Hippocampal formation (tissue), 2 donors: ENCODE measurements at regions not wholly inside any gene's neighbourhood (a gene's known extent, or its start where the extent isn't known, plus 50 kb on each side); places are given as distances from the start of the nearest gene placed in this dataset.
A peak's percentile ranks its signal among the peaks of the same experiment; 100 is the strongest.
"Not testable (repeated sequence)": the region's sequence is repeated elsewhere in the genome, so short reads cannot be mapped to it uniquely, and the experiment has no call there.

Experiments used
- DNase-seq, 2 donors: peaks; one replicate each; lab custom pipeline; 2025; lab: John Stamatoyannopoulos, UW

DNA sequence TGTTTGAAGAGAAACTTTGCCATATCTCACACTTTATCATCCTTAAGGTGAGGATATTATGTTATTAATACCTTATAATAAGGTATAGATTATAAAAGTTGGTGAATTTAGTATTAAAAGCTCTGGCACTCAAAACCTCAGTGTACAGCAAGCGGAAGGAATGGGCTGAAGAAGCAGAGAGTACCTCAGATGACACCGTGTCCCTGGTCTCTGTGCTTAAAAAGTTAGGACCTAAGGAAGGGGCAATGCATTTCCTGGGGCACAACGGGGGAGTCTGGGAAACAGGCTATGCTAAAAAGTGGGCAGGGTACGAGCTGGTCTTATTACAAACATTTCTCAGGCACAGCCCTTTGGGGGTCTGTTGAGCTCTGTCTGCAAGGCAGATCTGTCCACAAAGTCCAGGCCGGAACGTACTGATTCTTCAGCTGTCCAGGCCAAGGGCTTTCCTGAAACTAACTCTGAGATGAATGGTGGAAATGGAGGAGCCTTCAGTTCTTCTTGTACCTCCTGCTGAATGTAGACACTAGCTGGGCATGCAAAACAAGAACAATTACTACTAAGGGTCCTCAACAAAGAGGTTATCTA is 202.7 kb downstream of the POM121L12 start:
- DNase-seq = no peak

DNA sequence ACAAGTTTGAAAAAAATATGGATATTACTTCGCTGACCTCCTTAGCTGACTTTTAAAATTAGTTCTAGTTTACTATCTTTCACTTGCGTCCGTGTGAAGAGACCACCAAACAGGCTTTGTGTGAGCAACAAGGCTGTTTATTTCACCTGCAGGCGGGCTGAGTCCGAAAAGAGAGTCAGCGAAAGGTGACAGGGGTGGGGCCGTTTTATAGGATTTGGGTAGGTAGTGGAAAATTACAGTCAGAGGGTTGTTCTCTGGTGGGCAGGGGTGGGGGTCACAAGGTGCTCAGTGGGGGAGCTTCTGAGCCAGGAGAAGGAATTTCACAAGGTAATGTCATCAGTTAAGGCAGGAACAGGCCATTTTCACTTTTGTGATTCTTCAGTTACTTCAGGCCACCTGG is 203.7 kb downstream of the POM121L12 start:
- not testable (repeated sequence) for DNase-seq

DNA sequence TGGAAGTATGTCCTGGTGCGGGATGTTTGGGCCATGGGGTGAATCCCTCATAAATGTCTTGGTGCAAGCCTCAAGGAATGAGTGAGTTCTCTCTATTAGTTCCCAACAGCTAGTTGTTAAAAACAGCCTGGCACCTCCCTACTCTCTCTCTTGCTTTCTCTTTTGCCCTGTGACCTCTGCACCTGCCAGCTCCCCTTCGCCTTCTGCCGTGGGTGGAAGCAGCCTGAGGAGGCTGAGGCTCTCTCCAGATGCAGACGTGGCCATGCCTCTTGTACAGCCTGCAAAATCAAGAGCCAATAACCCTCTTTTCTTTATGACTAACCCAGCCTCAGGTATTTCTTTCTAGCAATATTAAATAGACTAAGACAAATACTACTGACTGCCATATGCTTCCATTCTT is 210.3 kb downstream of the POM121L12 start:
- no peak for DNase-seq

DNA sequence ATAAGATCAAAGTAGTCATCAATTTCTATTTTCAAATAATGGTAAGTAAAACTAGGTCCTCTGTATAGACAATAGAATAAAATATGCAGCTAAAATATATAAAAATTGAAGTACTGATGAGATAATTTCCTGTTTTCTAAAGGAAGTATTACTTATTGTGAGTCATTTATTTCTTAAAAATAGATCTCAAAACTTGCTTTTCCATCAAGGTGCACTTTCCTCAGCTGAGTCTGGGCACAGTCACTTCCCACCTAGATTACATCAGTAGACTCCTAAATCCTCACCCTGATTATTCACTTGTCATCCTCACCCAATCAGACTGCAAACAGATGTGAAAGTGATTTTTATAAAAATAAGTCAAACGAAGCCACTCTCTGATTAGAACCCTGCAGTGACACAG is 211.5 kb downstream of the POM121L12 start:
- no peak for DNase-seq

DNA sequence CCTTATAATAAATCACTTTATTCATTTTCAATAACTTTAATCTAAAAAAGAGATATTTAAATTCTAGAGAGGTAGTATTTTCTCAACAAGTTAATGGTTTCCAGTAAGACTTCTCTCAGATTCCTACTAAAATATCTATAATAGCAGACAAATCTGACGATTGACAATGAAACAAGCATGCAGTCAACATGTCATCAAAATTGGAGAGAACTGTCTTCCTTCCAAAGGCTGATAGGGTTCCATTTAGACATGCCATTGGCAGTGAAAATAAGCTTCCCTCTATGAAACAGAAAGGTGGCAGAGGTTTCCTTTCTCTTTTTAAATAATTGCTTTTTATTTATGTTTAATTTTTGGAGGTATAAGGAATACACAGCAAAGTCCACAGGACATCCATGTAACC is 217.1 kb downstream of the POM121L12 start:
- no peak for DNase-seq

DNA sequence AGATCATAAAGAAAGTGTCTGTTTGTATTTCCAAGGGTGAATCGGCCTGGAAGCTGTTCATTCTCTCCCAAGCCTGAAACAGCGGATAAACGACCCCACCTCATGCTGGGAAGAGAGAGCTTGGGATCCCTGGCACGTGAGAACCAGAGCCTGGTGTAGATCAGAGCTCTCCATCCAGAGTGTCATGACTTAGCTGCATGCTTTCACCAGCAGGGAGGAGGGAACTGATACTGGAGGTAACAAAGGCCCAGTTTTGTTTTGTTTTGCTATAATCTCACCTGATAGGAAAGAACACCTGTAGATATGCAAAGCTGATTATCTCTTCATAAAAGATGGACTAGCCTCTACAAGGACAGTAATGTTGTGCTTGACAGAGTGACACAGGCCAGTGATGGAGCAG is 236.6 kb downstream of the POM121L12 start:
- no peak for DNase-seq

DNA sequence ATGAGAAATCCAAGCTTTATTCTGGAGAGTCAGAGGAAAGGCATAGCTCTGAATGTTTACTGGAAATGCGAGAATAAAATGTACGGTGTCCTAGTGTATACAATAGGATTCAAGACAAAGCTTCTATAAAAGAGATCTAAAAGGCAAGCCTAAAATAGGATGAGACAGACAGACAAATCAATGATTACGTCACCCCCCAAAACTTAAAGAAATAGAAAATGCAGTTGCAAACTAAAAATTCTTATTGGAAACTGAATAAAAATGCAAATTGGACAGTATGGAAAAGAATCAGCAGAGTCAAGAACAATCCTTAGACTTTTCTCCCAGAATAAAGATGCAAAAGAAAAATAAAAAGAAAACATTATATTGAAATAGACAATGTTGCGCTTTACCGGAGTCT is 245.9 kb downstream of the POM121L12 start:
- no peak for DNase-seq

DNA sequence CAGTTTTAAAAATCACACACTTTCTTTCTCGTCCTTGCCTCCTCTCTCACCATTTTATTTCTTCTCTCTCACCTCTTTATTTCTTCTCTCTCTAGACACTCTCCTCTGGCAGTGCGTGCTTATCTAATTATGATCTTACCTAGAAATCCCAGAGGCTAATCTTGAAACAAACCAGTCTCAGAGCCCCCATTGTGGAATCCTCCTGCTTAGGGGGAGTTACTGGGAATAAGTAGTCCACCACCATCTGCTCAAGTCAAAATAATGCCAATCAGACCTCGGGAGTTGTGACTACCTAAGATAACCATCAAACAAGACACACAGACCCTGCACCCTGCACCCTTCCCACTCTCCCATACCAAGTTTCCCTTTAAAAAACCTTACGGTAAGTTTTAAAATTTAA is 256.9 kb downstream of the POM121L12 start:
- no peak for DNase-seq

DNA sequence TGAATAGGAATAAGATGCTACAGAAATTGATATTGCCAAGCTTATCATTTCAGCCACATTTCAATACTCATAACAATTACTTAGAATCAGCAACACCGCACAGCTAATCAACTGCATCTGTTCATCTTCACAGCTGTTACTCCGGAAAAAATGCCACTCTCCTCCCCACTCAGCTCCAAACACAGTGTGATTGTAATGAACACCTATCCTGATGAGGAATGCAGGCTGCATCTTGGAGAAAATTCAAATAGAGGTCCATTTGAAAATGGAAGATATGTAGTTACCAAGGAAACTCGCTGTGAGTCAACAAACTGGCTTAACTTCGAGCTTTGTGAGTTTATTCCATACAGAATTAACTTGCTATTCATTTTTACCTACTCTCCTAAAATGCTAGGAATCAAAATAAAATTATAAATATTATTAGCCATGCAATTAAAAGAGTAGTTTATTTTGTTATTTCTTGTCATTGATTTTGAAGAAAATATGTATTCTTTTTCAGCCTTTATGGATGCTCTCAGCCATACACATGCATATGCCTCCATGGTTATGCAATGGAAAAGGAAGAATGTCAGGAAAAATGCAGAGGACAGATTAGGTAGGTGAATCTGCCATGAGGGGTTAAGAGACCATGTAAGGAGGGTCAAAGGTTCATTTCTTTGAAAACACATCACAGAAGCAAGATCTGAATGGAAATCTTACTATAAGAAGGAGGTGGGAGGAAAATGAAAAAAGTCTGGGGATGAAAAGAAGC is 267.2 kb downstream of the POM121L12 start:
- no peak for DNase-seq

DNA sequence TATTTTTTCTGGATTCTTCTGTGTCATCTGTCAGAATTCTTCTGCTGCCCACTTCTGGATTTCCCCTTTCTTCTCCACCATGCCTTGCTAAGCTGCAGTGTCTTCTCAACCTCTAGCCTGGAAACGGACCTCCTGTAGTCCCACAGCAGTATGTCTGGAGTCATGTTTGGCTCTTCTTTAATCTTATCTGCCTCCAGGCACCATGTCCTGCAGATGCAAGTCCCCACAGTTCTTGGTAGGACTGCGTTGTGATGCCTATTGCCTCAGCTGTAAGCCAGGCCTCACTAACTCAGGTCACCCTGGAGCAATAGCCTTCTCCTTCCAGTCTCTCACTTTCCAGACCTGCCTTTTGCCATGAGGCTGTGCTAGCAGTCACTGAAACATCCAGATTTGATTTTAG is 268.3 kb downstream of the POM121L12 start:
- no peak for DNase-seq

DNA sequence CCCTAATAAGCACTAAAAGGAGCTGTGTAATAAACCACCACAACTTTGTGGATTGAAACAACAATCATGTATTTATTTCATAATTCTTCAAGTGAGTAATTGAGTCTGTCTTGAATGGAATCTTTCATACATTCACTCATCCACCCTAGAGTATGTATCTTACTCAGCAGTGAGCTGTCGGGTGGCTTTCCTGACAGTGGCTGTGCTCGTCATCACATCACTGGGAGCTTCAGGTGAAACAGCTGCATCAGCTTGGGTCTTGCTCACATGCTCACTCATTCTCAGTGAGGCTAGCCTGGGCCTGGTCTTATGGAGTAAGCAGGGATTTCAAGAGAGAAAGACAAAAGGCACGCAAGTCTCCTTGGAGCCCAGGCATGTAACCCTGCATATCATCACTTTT is 271.4 kb downstream of the POM121L12 start:
- no peak for DNase-seq

DNA sequence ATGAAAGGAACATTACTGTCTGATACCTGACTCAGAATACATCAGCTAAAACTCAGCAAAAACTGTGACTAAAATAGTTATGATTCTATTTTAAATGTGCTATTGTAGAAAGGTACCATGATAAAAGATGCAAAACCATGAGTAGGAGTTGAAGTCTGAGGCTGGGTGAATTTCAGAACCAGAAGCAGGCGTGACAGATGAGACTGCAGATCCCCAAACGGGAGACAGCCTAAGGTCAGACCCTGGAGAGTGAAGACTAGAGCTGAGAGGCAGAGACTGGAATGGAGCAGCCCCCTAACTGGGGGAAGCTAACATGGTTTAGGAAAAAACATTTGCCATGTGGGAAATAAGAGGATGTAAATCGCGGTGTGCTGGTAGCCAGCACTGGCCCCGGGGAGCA is 275.8 kb downstream of the POM121L12 start:
- DNase-seq = no peak

DNA sequence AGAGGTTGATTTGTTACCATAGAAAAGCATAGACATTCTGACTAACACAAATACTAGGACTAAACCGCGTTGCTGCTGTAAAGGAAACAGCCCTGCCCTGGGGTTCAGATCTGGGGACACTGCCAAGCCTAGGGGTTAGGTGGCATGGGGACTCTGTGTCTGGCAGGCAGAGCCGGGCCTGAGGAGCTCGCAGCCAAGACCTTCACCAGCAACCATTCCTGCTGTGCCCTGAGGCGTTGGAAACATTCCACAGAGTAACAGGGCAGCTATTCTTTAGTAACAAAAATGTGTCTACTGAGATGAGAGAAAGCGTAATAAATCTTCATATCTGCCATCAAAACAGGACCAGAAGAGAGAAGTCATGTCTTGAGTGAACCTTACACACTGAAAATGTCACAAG is 280.5 kb downstream of the POM121L12 start:
- peak; percentile 13 to 38 for DNase-seq

DNA sequence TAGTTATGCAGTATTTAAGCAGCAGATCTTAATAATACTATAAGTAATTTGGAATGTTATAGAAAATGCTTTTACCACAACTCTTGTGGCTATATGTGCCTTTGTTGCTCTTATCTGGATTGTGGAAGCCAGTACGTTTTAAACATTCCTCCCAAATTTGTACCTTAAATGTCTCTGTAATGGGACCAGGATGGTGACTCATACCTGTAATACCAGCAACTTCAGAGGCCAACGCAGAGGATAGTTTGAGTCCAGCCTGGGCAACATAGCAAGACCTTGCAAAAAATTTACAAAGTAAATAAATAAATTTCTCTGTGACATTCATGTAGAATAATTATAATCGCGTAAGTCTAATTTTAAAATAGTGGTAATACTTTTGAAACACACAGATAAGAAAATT is 283.1 kb downstream of the POM121L12 start:
- DNase-seq = no peak

DNA sequence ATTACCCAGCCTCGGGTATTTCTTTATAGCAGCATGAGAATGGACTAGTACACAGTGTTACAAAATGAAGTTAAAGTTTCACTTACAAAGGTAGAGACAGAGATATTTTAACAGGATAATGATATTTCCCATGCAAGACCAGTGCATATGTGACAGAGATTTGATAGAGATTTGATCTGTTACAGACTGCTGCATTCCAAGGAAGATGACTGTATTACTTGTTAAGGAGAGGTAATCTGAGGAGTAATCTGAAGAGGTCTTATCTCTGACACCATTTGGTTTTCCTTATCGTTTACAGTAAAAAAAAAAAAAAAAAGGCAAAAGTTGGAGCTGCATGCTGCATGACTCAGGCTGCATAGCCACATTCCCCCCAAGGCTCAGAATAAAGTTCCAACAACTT is 289.6 kb downstream of the POM121L12 start:
- no peak for DNase-seq

DNA sequence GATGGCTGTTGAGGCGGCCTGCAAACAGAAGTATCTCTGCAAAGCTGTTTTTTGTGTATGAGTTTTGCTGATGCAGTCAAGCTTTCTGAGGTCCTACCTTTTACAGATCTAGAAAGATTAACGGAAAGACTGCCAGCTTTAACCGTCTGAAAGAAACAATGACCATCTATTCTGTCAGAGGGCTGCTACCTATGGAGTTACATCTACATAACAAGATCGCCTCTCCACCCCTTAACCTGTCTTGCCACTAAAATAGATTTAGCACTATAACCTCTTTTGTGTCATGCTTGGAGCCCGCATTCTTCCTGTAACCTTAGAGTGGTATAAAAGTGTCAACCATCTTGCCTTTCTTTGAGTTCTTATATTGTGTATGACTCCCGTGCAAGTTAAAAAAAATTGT is 291.2 kb downstream of the POM121L12 start:
- no peak for DNase-seq

DNA sequence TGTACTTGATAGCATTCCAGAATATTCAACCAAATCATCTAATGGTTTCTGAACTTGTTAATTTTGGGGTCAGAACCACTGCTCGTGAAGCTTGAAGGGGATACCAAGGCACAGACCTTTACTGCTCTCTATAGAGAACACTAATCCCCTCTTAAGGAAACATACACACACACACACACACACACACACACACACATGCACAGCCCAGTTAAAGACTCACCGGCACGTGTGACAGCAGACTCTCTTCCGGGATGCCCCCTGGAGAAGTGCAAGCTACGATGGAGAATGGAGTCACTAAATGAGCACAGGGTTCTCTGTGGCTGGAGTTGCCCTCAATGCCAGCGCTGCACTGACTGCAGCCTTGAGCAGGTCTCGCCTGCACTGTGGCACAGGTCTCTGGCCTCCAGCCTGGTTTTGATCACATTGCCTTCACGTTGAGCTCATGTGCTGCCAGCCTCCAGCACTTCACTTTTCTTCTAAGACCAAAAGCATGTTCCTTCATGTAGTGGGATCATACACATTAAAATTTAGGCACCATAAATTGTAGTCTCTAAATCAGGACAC is 300.8 kb downstream of the POM121L12 start:
- DNase-seq = no peak

DNA sequence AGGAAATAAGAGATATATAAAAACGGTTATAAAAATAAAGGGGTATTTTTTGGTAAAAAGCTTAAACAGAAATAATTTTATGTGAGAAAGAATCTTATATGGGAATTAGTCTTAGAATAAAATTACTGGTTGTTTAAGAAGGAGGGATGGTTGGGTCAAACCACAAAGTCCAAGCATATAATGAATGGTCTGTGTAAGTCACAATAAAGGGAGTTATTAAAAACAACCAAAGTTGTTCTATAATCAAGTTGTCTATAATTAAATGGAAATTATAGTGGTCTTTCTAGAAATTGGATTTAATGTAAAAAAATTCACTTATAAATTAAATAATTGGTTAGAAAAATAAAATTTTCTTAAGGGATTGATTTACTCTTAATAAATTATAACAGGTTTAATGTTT is 304.8 kb downstream of the POM121L12 start:
- DNase-seq = no peak

DNA sequence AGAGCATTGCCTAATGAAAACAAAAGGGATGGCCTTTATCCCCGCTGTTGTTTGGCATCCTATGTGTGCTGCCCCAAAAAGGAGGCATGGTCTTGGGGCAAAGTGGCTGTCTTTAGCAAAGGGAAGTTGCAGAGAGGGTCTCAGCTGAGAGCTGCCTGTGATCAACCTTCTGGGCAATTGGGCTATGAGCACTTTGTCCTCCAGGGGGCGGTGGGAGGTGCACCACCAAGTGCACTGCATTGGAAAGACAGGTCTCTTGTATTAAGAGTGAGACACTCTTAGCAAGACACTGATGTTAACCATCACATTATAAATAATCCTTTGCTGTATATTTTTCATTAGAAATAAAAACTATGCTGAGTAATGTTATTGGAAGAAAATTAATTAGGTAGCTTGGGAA is 314.8 kb downstream of the POM121L12 start:
- no peak for DNase-seq

DNA sequence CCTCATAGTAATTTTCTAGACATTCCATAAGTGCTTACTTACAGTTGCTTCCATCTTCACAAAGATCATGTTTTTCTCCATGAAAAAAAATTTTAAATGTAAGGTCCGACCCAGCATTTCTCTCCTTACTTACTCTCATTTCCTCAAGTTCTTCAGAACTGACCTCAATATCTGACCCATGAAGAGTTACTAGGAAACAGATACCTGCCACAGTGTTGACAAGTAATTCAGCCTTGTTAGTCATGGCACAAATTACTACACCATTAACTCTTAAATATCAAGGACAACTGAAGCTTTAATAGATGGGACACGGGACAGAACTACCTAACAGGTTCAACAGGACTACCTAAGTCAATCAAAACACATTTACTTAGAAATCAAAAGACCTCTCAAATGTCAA is 316.2 kb downstream of the POM121L12 start:
- DNase-seq = no peak

DNA sequence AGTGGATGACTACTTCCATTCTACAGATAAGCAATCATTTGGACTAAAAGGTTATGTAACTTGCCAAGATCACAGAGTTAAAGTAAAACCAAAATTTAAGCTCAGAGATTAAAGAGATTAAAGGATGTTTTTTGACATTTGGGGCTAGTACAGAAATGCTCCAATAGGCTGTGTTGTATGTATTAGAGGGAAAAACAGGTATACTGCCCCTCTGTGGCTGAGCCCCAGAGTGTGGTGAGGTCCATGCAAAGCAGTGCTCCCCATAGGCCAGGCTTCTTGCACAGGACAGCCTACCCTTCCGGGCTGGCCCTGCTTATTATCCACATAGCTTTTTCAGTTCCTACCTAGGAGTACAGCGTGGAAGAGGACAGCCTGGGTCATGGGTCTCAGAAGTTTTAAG is 322.8 kb downstream of the POM121L12 start:
- no peak for DNase-seq

DNA sequence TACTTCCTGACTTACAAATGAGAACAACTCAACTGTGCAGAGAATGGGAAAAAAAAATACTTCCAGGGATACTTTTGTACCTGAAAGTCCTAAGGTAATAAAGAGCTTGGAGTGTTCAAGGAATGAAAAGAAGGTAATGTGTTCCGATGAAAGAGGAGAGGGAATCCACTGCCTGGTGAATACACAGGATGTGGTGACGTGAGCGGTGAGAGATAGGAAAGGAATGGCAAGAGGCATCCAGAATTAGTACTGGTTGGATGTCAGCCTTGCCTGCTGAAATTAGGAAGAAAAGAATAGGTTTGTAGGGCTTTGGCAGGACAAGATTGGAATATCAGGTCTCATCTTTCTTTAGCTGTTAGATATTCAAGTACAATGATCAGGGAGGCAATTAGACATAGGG is 347.7 kb downstream of the POM121L12 start:
- no peak for DNase-seq

DNA sequence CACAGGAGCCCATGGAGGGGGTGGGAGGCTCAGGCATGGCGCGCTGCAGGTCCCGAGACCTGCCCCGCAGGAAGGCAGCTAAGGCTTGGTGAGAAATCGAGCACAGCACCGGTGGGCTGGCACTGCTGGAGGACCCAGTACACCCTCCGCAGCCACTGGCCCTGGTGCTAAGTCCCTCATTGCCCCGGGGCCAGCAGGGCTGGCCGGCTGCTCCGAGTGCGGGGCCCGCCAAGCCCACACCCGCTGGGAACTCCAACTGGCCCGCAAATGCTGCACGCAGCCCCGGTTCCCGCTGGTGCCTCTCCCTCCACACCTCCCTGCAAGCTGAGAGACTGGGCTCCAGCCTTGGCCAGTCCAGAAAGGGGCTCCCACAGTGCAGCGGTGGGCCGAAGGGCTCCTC is 349.8 kb downstream of the POM121L12 start:
- DNase-seq = not testable (repeated sequence)

DNA sequence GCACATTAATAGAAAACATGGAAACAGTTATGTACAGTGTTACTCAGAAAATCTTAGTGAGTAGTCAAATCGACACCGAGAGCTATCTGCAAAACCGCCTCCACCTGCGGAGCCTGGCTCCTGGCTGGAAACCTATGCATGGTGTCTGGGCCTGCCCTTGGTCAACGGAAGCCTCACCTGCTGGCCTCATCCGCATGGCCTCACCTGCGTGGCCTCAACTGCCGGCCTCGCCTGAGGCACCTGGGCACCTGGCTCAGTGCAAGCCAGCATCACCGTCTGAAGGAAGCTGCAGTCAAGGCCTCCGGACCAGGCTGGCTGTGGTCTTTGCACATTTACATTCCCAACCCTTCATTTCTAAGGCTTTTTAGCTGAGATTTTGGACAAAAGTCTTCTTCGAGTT is 352.1 kb downstream of the POM121L12 start:
- no peak for DNase-seq
